Subcutaneous abdominal adipose tissue (tissue), 5 donors: ENCODE measurements at regions not wholly inside any gene's neighbourhood (a gene's known extent, or its start where the extent isn't known, plus 50 kb on each side); places are given as distances from the start of the nearest gene placed in this dataset.
"Not testable (repeated sequence)": the region's sequence is repeated elsewhere in the genome, so short reads cannot be mapped to it uniquely, and the experiment has no call there.

Experiments used
- H3K27ac ChIP-seq: one replicate; pipeline ENCODE4 v1.7.0; 2013; ENCODE audit warnings: low read depth, mild to moderate bottlenecking, inconsistent platforms, low read length, moderate library complexity
- H3K27me3 ChIP-seq, 5 donors: one replicate each; pipeline ENCODE4 v1.7.0; 2013; ENCODE audit warnings: low read length in 5 of 5, inconsistent platforms in 1 of 5; ENCODE audit not compliant: control insufficient read depth in 5 of 5, insufficient read depth in 4 of 5
- H3K36me3 ChIP-seq, 5 donors: one replicate each; pipeline ENCODE4 v1.7.0; 2013; ENCODE audit warnings: low read length in 5 of 5; ENCODE audit not compliant: control insufficient read depth in 5 of 5, insufficient read depth in 5 of 5
- H3K4me1 ChIP-seq, 5 donors: one replicate each; pipeline ENCODE4 v1.7.0; 2013; ENCODE audit warnings: low read length in 5 of 5, mild to moderate bottlenecking in 3 of 5, moderate library complexity in 1 of 5; ENCODE audit not compliant: control insufficient read depth in 5 of 5, insufficient read depth in 5 of 5
- H3K4me3 ChIP-seq, 5 donors: one replicate each; pipeline ENCODE4 v1.7.0; 2013; ENCODE audit warnings: low read length in 5 of 5, low read depth in 1 of 5
- H3K9ac ChIP-seq, 5 donors: one replicate each; pipeline ENCODE4 v1.7.0; 2013; ENCODE audit warnings: low read length in 5 of 5, mild to moderate bottlenecking in 4 of 5, moderate library complexity in 3 of 5
- H3K9me3 ChIP-seq, 5 donors: one replicate each; pipeline ENCODE4 v1.7.0; 2013; ENCODE audit warnings: low read length in 5 of 5; ENCODE audit not compliant: control insufficient read depth in 5 of 5
- donor health status: healthy.
- donor health status: healthy.
- donor health status: healthy.
- donor health status: healthy.
- donor health status: healthy.

GRCh38 chr3:72169120-72169519 lies 384.2 kb upstream of the PROK2 start:
- Histone ChIP-seq H3K27ac (no peak overlapping the region), H3K36me3 (no peaks in the 10 kb centered on the region), H3K9ac (no peak overlapping the region), H3K27me3 (no peaks in the 10 kb centered on the region), H3K4me1 (peaks cover 18 to 32% (median 31%) of the 10 kb centered on the region in 5 donors), H3K9me3 (no peaks in the 10 kb centered on the region), H3K4me3 (no peak overlapping the region)

GRCh38 chr3:72165808-72166207 lies 380.9 kb upstream of the PROK2 start:
- no peaks in the 10 kb centered on the region for H3K9me3 ChIP-seq
- H3K4me1 ChIP-seq, result peaks cover 0 to 7% (median 0%) of the 10 kb centered on the region in 5 donors

GRCh38 chr3:72165317-72165716 lies 380.4 kb upstream of the PROK2 start:
- no peaks in the 10 kb centered on the region for H3K36me3 ChIP-seq
- no peaks in the 10 kb centered on the region for H3K27me3 ChIP-seq
- no peak overlapping the region for H3K27ac ChIP-seq
- H3K9ac ChIP-seq, result no peak overlapping the region
- no peaks in the 10 kb centered on the region for H3K9me3 ChIP-seq
- peaks cover 0 to 7% (median 0%) of the 10 kb centered on the region in 5 donors for H3K4me1 ChIP-seq
- no peak overlapping the region for H3K4me3 ChIP-seq

More at GRCh38 chr3:72165808-72166207, 380.9 kb upstream of the PROK2 start:
- Histone ChIP-seq H3K27me3 (no peaks in the 10 kb centered on the region), H3K9ac (no peak overlapping the region), H3K36me3 (no peaks in the 10 kb centered on the region), H3K27ac (no peak overlapping the region), H3K4me3 (no peak overlapping the region)

- H3K27me3 ChIP-seq, result no peaks in the 10 kb centered on the region
- no peak overlapping the region for H3K27ac ChIP-seq
- no peak overlapping the region for H3K4me3 ChIP-seq
Measured at GRCh38 chr3:72164635-72164978, 379.7 kb upstream of the PROK2 start.

GRCh38 chr3:72163809-72164634 lies 379.1 kb upstream of the PROK2 start:
- Histone ChIP-seq H3K9ac (no peak overlapping the region), H3K27ac (no peak overlapping the region), H3K4me1 (peaks cover 0 to 7% (median 0%) of the 10 kb centered on the region in 5 donors), H3K4me3 (no peak overlapping the region), H3K9me3 (no peaks in the 10 kb centered on the region), H3K27me3 (no peaks in the 10 kb centered on the region), H3K36me3 (no peaks in the 10 kb centered on the region)

More at GRCh38 chr3:72164635-72164978, 379.7 kb upstream of the PROK2 start:
- no peak overlapping the region for H3K9ac ChIP-seq
- H3K36me3 ChIP-seq, result no peaks in the 10 kb centered on the region
- H3K9me3 ChIP-seq, result no peaks in the 10 kb centered on the region
- peaks cover 0 to 7% (median 0%) of the 10 kb centered on the region in 5 donors for H3K4me1 ChIP-seq

- Histone ChIP-seq H3K4me1 (peaks cover 0 to 7% (median 0%) of the 10 kb centered on the region in 5 donors), H3K36me3 (no peaks in the 10 kb centered on the region), H3K27me3 (peaks cover 0 to 3% (median 0%) of the 10 kb centered on the region in 5 donors), H3K9me3 (no peaks in the 10 kb centered on the region), H3K9ac (no peak overlapping the region), H3K27ac (no peak overlapping the region), H3K4me3 (no peak overlapping the region)
Measured at GRCh38 chr3:72162649-72163184, 377.8 kb upstream of the PROK2 start.

GRCh38 chr3:72161881-72162595 lies 377.1 kb upstream of the PROK2 start:
- H3K4me3 ChIP-seq, result no peak overlapping the region
- H3K27ac ChIP-seq, result no peak overlapping the region
- H3K36me3 ChIP-seq, result no peaks in the 10 kb centered on the region
- H3K4me1 ChIP-seq, result peaks cover 0 to 7% (median 0%) of the 10 kb centered on the region in 5 donors
- H3K27me3 ChIP-seq, result peaks cover 0 to 3% (median 0%) of the 10 kb centered on the region in 5 donors
- no peak overlapping the region for H3K9ac ChIP-seq
- no peaks in the 10 kb centered on the region for H3K9me3 ChIP-seq

GRCh38 chr3:72161285-72161684 lies 376.3 kb upstream of the PROK2 start:
- H3K4me1 ChIP-seq, H3K36me3 ChIP-seq, H3K27me3 ChIP-seq: not testable (repeated sequence)

GRCh38 chr3:72160351-72160750 lies 375.4 kb upstream of the PROK2 start:
- H3K4me3 ChIP-seq, result no peak overlapping the region
- peaks cover 0 to 10% (median 4%) of the 10 kb centered on the region in 5 donors for H3K4me1 ChIP-seq
- no peaks in the 10 kb centered on the region for H3K9me3 ChIP-seq
- no peak overlapping the region for H3K27ac ChIP-seq
- H3K9ac ChIP-seq, result no peak overlapping the region
- H3K27me3 ChIP-seq, result peaks cover 0 to 3% (median 0%) of the 10 kb centered on the region in 5 donors
- H3K36me3 ChIP-seq, result no peaks in the 10 kb centered on the region

More at GRCh38 chr3:72161285-72161684, 376.3 kb upstream of the PROK2 start:
- not testable (repeated sequence) for H3K4me3 ChIP-seq, H3K9me3 ChIP-seq, H3K9ac ChIP-seq, H3K27ac ChIP-seq

GRCh38 chr3:72159487-72159886 lies 374.5 kb upstream of the PROK2 start:
- Histone ChIP-seq H3K4me3 (no peak overlapping the region), H3K9ac (no peak overlapping the region), H3K27me3 (peaks cover 0 to 3% (median 0%) of the 10 kb centered on the region in 5 donors), H3K9me3 (peaks cover 0 to 2% (median 0%) of the 10 kb centered on the region in 5 donors), H3K36me3 (no peaks in the 10 kb centered on the region), H3K4me1 (peaks cover 0 to 13% (median 4%) of the 10 kb centered on the region in 5 donors), H3K27ac (no peak overlapping the region)
